Nephron progenitor cell (in vitro differentiated cells): ENCODE measurements at regions not wholly inside any gene's neighbourhood (a gene's known extent, or its start where the extent isn't known, plus 50 kb on each side); places are given as distances from the start of the nearest gene placed in this dataset.

Experiments
- DNase-seq: peaks from one replicate; pipeline ENCODE4 v3.0.0; 2021
- H3K27ac Mint-ChIP-seq: 2 replicates; pipeline ENCODE4 v1.8.0; 2021; ENCODE audit warnings: mild to moderate bottlenecking, moderate library complexity, mixed read lengths
- H3K27me3 Mint-ChIP-seq: 2 replicates; pipeline ENCODE4 v1.8.0; 2021; ENCODE audit warnings: mild to moderate bottlenecking, low read depth, mixed read lengths; ENCODE audit not compliant: poor library complexity
- H3K36me3 Mint-ChIP-seq: 2 replicates; pipeline ENCODE4 v1.8.0; 2021; ENCODE audit warnings: low read depth, mixed read lengths
- H3K4me1 Mint-ChIP-seq: 2 replicates; pipeline ENCODE4 v1.8.0; 2021; ENCODE audit warnings: mixed read lengths
- H3K4me3 Mint-ChIP-seq: 2 replicates; pipeline ENCODE4 v1.8.0; 2021; ENCODE audit warnings: mild to moderate bottlenecking, moderate library complexity, mixed read lengths
- H3K9me3 Mint-ChIP-seq: 2 replicates; pipeline ENCODE4 v1.8.0; 2021; ENCODE audit warnings: mild to moderate bottlenecking, moderate library complexity, mixed read lengths
- TF ChIP-seq, protein P1 (sequence below): fragments of 200-600 bp; sonication (generic); IDR thresholded peaks from 2 replicates; pipeline ENCODE4 v1.5.0; 2021; ENCODE audit warnings: antibody characterized with exemption

- Mint-ChIP-seq H3K9me3 (no peaks in the 10 kb centered on the region), H3K27me3 (no peaks in the 10 kb centered on the region), H3K27ac (no peak overlapping the region), H3K4me1 (no peaks in the 10 kb centered on the region), H3K36me3 (peaks cover 14% of the 10 kb centered on the region), H3K4me3 (no peak overlapping the region)
- TF ChIP-seq, protein P1, sequence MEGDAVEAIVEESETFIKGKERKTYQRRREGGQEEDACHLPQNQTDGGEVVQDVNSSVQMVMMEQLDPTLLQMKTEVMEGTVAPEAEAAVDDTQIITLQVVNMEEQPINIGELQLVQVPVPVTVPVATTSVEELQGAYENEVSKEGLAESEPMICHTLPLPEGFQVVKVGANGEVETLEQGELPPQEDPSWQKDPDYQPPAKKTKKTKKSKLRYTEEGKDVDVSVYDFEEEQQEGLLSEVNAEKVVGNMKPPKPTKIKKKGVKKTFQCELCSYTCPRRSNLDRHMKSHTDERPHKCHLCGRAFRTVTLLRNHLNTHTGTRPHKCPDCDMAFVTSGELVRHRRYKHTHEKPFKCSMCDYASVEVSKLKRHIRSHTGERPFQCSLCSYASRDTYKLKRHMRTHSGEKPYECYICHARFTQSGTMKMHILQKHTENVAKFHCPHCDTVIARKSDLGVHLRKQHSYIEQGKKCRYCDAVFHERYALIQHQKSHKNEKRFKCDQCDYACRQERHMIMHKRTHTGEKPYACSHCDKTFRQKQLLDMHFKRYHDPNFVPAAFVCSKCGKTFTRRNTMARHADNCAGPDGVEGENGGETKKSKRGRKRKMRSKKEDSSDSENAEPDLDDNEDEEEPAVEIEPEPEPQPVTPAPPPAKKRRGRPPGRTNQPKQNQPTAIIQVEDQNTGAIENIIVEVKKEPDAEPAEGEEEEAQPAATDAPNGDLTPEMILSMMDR: no peak
- no peak for DNase-seq
These were observed 111.6 kb upstream of the NUDT6 start for GRCh38 chr4:123034023-123034422.

GRCh38 chr4:123035239-123035638 is 112.8 kb upstream of the NUDT6 start:
- Mint-ChIP-seq H3K27ac (no peak overlapping the region), H3K4me1 (no peaks in the 10 kb centered on the region), H3K36me3 (peaks cover 17% of the 10 kb centered on the region), H3K27me3 (no peaks in the 10 kb centered on the region), H3K4me3 (no peak overlapping the region), H3K9me3 (no peaks in the 10 kb centered on the region)
- TF ChIP-seq, protein P1: no peak
- DNase-seq: no peak

GRCh38 chr4:123037804-123038203 is 115.4 kb upstream of the NUDT6 start:
- Mint-ChIP-seq H3K4me1 (no peaks in the 10 kb centered on the region), H3K36me3 (peaks cover 38% of the 10 kb centered on the region), H3K9me3 (peaks cover 17% of the 10 kb centered on the region), H3K27me3 (no peaks in the 10 kb centered on the region), H3K4me3 (no peak overlapping the region), H3K27ac (no peak overlapping the region)
- DNase-seq: no peak
- TF ChIP-seq, protein P1: no peak

DNA sequence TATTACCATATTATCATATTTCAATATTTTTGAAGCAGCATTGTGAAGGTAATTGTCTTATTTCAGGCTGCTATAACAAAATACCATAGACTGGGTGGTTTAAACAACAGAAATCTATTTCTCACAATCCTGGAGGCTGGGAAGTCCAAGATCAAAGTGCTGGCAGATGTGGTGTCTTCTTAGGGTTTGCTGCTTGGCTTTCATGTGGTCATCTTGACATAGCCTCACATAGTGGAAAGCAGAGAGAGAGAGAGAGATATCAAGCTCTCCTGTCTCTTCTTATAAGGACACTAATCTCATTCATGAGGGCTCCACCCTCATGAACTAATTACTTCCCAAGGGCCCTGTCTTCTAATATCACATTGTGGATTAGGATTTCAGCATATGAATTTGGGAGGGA is 119.7 kb upstream of the NUDT6 start:
- peaks cover 54% of the 10 kb centered on the region for H3K9me3 Mint-ChIP-seq
- H3K27ac Mint-ChIP-seq: no peak overlapping the region

DNA sequence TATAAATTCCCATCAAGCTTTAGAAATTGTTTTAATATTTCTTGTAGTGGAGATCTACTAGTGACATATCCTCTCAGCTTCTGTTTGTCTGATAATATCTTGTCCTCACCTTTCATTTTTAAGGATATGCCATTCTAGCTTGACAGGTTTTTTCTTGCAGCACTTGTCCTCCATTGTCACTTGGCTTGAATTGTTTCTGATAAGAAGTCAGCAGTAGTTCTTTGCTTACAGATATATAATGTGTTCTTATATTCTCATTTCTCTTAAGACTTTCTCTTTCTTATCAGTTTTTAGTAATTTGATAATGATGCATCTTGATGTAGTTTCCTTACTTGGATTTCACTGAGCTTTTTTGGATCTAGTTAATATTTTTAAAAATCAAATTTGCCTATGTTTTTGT is 120.6 kb upstream of the NUDT6 start:
- no peak for DNase-seq
- TF ChIP-seq, protein P1: no peak
- no peaks in the 10 kb centered on the region for H3K4me1 Mint-ChIP-seq
- H3K4me3 Mint-ChIP-seq: no peak overlapping the region
- no peak overlapping the region for H3K27ac Mint-ChIP-seq
- H3K9me3 Mint-ChIP-seq: peaks cover 63% of the 10 kb centered on the region
- H3K27me3 Mint-ChIP-seq: peaks cover 3% of the 10 kb centered on the region
- H3K36me3 Mint-ChIP-seq: peaks cover 80% of the 10 kb centered on the region

More for the DNA sequence above, 119.7 kb upstream of the NUDT6 start:
- H3K36me3 Mint-ChIP-seq: peaks cover 71% of the 10 kb centered on the region
- no peak for DNase-seq
- no peak overlapping the region for H3K4me3 Mint-ChIP-seq
- peaks cover 3% of the 10 kb centered on the region for H3K27me3 Mint-ChIP-seq
- TF ChIP-seq, protein P1: no peak
- H3K4me1 Mint-ChIP-seq: no peaks in the 10 kb centered on the region

DNA sequence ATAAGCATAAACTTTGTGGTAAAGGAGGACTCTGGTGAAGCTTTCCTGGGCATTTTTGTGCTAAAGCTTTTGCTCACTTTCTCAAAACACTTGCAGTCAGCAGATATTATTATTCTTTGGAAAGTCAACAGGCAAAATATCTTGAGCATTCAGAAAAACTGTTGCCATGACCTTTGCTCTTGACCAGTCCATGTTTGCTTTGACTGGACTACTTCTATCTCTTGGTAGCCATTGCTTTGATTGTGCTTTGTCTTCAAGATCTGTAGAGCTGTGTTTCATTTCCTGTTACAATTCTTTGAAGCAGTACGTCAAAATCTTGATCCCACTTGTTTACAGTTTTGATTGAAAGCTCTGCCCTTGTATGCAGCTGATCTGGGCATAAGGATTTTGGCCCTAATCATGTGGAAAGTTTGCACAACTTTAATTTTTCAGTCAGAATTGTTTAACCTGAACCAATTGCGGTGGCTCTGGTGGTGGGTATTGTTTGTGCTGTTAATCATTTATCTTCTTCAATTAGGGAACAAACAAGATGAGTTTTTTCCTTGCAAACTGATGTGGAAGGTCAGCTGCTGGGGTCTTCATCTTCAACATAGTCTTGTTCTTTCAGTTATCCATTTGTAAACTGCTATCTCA is 121.5 kb upstream of the NUDT6 start:
- H3K27ac Mint-ChIP-seq: no peak overlapping the region
- peaks cover 72% of the 10 kb centered on the region for H3K9me3 Mint-ChIP-seq
- DNase-seq: no peak
- no peaks in the 10 kb centered on the region for H3K4me1 Mint-ChIP-seq
- peaks cover 3% of the 10 kb centered on the region for H3K27me3 Mint-ChIP-seq
- TF ChIP-seq, protein P1: no peak
- H3K36me3 Mint-ChIP-seq: peaks cover 89% of the 10 kb centered on the region
- H3K4me3 Mint-ChIP-seq: no peak overlapping the region
